ENCODE measurements at regions not wholly inside any gene's neighbourhood (a gene's known extent, or its start where the extent isn't known, plus 50 kb on each side); places are given as distances from the start of the nearest gene placed in this dataset.

DNA sequence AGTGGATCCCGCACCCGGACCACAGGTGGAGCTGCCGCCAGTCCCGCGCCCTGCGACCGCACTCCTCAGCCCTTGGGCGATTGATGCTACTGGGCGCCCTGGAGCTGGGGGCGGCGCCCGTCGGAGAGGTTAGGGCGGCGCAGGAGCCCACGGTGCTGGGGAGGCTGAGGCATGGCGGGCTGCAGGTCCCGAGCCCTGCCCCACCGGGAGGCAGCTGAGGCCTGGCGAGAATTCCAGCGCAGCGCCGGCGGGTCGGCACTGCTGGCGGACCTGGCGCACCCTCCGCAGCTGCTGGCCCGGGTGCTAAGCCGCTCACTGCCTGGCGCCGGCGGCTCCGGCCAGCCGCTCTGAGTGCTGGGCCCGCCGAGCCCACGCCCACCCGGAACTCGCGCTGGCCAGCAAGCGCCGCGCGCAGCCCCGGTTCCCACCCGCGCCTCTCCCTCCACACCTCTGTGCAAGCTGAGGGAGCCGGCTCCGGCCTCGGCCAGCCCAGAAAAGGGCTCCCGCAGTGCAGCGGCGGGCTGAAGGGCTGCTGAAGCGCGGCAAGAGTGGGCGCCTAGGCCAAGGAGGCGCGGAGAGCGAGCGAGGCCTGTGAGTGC is 1256.5 kb downstream of the STIM2 start:
- TF ChIP-seq, protein P1, sequence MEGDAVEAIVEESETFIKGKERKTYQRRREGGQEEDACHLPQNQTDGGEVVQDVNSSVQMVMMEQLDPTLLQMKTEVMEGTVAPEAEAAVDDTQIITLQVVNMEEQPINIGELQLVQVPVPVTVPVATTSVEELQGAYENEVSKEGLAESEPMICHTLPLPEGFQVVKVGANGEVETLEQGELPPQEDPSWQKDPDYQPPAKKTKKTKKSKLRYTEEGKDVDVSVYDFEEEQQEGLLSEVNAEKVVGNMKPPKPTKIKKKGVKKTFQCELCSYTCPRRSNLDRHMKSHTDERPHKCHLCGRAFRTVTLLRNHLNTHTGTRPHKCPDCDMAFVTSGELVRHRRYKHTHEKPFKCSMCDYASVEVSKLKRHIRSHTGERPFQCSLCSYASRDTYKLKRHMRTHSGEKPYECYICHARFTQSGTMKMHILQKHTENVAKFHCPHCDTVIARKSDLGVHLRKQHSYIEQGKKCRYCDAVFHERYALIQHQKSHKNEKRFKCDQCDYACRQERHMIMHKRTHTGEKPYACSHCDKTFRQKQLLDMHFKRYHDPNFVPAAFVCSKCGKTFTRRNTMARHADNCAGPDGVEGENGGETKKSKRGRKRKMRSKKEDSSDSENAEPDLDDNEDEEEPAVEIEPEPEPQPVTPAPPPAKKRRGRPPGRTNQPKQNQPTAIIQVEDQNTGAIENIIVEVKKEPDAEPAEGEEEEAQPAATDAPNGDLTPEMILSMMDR (IDR thresholded peaks at IDR 0.05): no peak
- TF ChIP-seq POLR2AphosphoS5 (IDR thresholded peaks at IDR 0.05; ENCODE audit: low read depth, low read length): no peak
- no peak for TF ChIP-seq SIN3A (IDR thresholded peaks at IDR 0.05; ENCODE audit: borderline replicate concordance, insufficient read depth, low read depth, low read length)
- TF ChIP-seq, protein P2, sequence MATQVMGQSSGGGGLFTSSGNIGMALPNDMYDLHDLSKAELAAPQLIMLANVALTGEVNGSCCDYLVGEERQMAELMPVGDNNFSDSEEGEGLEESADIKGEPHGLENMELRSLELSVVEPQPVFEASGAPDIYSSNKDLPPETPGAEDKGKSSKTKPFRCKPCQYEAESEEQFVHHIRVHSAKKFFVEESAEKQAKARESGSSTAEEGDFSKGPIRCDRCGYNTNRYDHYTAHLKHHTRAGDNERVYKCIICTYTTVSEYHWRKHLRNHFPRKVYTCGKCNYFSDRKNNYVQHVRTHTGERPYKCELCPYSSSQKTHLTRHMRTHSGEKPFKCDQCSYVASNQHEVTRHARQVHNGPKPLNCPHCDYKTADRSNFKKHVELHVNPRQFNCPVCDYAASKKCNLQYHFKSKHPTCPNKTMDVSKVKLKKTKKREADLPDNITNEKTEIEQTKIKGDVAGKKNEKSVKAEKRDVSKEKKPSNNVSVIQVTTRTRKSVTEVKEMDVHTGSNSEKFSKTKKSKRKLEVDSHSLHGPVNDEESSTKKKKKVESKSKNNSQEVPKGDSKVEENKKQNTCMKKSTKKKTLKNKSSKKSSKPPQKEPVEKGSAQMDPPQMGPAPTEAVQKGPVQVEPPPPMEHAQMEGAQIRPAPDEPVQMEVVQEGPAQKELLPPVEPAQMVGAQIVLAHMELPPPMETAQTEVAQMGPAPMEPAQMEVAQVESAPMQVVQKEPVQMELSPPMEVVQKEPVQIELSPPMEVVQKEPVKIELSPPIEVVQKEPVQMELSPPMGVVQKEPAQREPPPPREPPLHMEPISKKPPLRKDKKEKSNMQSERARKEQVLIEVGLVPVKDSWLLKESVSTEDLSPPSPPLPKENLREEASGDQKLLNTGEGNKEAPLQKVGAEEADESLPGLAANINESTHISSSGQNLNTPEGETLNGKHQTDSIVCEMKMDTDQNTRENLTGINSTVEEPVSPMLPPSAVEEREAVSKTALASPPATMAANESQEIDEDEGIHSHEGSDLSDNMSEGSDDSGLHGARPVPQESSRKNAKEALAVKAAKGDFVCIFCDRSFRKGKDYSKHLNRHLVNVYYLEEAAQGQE (IDR thresholded peaks at IDR 0.05; ENCODE audit: insufficient read depth in 1 of 2, low read depth in 2 of 2, low read length in 1 of 2): no peak
- TF ChIP-seq TCF7L2 (IDR thresholded peaks at IDR 0.05; ENCODE audit: low read depth, low read length): no peak

Measured in Panc1 (cell line).